SK-N-SH (cell line): ENCODE measurements at regions not wholly inside any gene's neighbourhood (a gene's known extent, or its start where the extent isn't known, plus 50 kb on each side); places are given as distances from the start of the nearest gene placed in this dataset.

Experiments used
- CTCF ChIA-PET: fragments of 300-600, 350-600 bp; formaldehyde crosslinking; extraction: SDS; loops from one replicate; lab custom pipeline; 2021; lab: Yijun Ruan, JAX
- POLR2A ChIA-PET: fragments of 350-600 bp; sonication (Branson Sonifier 250); formaldehyde crosslinking; extraction: SDS; loops from one replicate; lab custom pipeline; 2020; ENCODE audit warnings: antibody characterized with exemption, inconsistent platforms; lab: Yijun Ruan, JAX
- DNase-seq: peaks from one replicate; pipeline ENCODE4 v3.0.0; 2012
- H2AFZ ChIP-seq: fragments of 200-600 bp; sonication (generic); 2 replicates; pipeline ENCODE4 v1.8.1; 2016; ENCODE audit warnings: antibody characterized with exemption, mild to moderate bottlenecking, low read depth
- H3F3A ChIP-seq: fragments of 200-600 bp; sonication (generic); replicated peaks from 2 replicates; pipeline ENCODE3; 2016; ENCODE audit warnings: antibody characterized with exemption, mild to moderate bottlenecking; ENCODE audit not compliant: insufficient read depth
- H3K27ac ChIP-seq, 2 experiments: fragments of 200-500 bp in 1 of 2; fragments of 200-600 bp in 1 of 2; sonication (Bioruptor generic) in 1 of 2; sonication (generic), shearing (Covaris generic) in 1 of 2; 2 replicates each; pipeline versions ENCODE4 v1.5.1 to v1.6.1; 2014 to 2016; ENCODE audit warnings: low read depth in 2 of 2, inconsistent platforms in 1 of 2, low read length in 1 of 2, mild to moderate bottlenecking in 1 of 2, mixed read lengths in 1 of 2
- H3K27me3 ChIP-seq: fragments of 200-600 bp; sonication (generic), shearing (Covaris generic); 2 replicates; pipeline ENCODE4 v1.6.1; 2016; ENCODE audit warnings: mixed run types; ENCODE audit not compliant: insufficient read depth
- H3K36me3 ChIP-seq, 2 experiments: fragments of 200-500 bp in 1 of 2; fragments of 200-600 bp in 1 of 2; sonication (Bioruptor generic) in 1 of 2; sonication (generic) in 1 of 2; replicated peaks in 1 of 2; 2 replicates each; pipeline versions ENCODE3 to v1.5.1; 2014 to 2016; ENCODE audit warnings: low read length in 1 of 2, mild to moderate bottlenecking in 1 of 2; ENCODE audit not compliant: insufficient read depth in 2 of 2, control insufficient read depth in 1 of 2
- H3K4me1 ChIP-seq, 2 experiments: fragments of 200-500 bp in 1 of 2; fragments of 200-600 bp in 1 of 2; sonication (Bioruptor generic) in 1 of 2; sonication (generic), shearing (Covaris generic) in 1 of 2; 2 replicates each; pipeline versions ENCODE4 v1.5.1 to v1.6.1; 2014 to 2016; ENCODE audit warnings: low read depth in 1 of 2, low read length in 1 of 2, mixed run types in 1 of 2; ENCODE audit not compliant: insufficient read depth in 2 of 2, control insufficient read depth in 1 of 2
- H3K4me2 ChIP-seq: fragments of 200-600 bp; sonication (generic), shearing (Covaris generic); 2 replicates; pipeline ENCODE4 v1.6.1; 2017; ENCODE audit warnings: mixed run types
- H3K4me3 ChIP-seq, 2 experiments: fragments of 200-500 bp in 1 of 2; fragments of 200-600 bp in 1 of 2; sonication (Bioruptor generic) in 1 of 2; sonication (generic), shearing (Covaris generic) in 1 of 2; 2 replicates each; pipeline versions ENCODE4 v1.5.1 to v1.8.1; 2014 to 2016; ENCODE audit warnings: low read depth in 2 of 2, inconsistent platforms in 1 of 2, low read length in 1 of 2, mild to moderate bottlenecking in 1 of 2, mixed read lengths in 1 of 2, moderate library complexity in 1 of 2
- H3K79me2 ChIP-seq: fragments of 200-600 bp; sonication (generic); 2 replicates; pipeline ENCODE4 v1.8.1; 2017; ENCODE audit warnings: mild to moderate bottlenecking; ENCODE audit not compliant: insufficient read depth
- H3K9ac ChIP-seq: fragments of 200-600 bp; sonication (generic); 2 replicates; pipeline ENCODE4 v1.6.1; 2017; ENCODE audit warnings: mixed run types
- H3K9me2 ChIP-seq: fragments of 200-600 bp; sonication (generic); 2 replicates; pipeline ENCODE4 v1.6.1; 2017; ENCODE audit warnings: mixed run types
- H3K9me3 ChIP-seq: fragments of 200-600 bp; sonication (generic); 2 replicates; pipeline ENCODE4 v1.6.1; 2017; ENCODE audit warnings: mixed run types, mild to moderate bottlenecking, moderate library complexity
- H4K20me1 ChIP-seq: fragments of 200-600 bp; sonication (generic); 2 replicates; pipeline ENCODE4 v1.6.1; 2017; ENCODE audit warnings: mild to moderate bottlenecking, mixed run types; ENCODE audit not compliant: insufficient read depth
- CHD2 ChIP-seq: fragments of 150-350 bp; IDR thresholded peaks from 2 replicates; pipeline ENCODE4 v1.6.1; 2018; ENCODE audit warnings: low read length; ENCODE audit not compliant: partially characterized antibody
- ELF1 ChIP-seq: IDR thresholded peaks from 2 replicates; pipeline ENCODE4 v1.4.0; 2012
- FOXM1 ChIP-seq: IDR thresholded peaks from 2 replicates; pipeline ENCODE4 v1.4.0; 2012; ENCODE audit warnings: low read depth, mild to moderate bottlenecking
- GATA2 ChIP-seq: sonication (generic); formaldehyde crosslinking; IDR thresholded peaks from 2 replicates; pipeline ENCODE4 v1.5.0; 2020; ENCODE audit warnings: mild to moderate bottlenecking, missing genetic modification reagents
- MEF2A ChIP-seq: IDR thresholded peaks from 2 replicates; pipeline ENCODE4 v1.4.0; 2012; ENCODE audit warnings: low read depth, borderline replicate concordance
- MXI1 ChIP-seq: IDR thresholded peaks from 2 replicates; pipeline ENCODE4 v1.6.1; 2012; ENCODE audit warnings: mild to moderate bottlenecking, low read depth, low read length, improper control_type of control experiment
- NFIC ChIP-seq: IDR thresholded peaks from 2 replicates; pipeline ENCODE4 v1.4.0; 2012; ENCODE audit warnings: borderline replicate concordance
- NRF1 ChIP-seq: IDR thresholded peaks from 2 replicates; pipeline ENCODE4 v1.6.1; 2012; ENCODE audit warnings: low read depth, mild to moderate bottlenecking, low read length
- POLR2AphosphoS5 ChIP-seq: IDR thresholded peaks from 2 replicates; pipeline ENCODE4 v1.6.1; 2012; ENCODE audit warnings: low read depth, low read length
- RAD21 ChIP-seq: IDR thresholded peaks from 2 replicates; pipeline ENCODE4 v1.6.1; 2012; ENCODE audit warnings: mild to moderate bottlenecking, low read length
- RXRA ChIP-seq: IDR thresholded peaks from 2 replicates; pipeline ENCODE4 v1.4.0; 2012; ENCODE audit warnings: low read depth, mild to moderate bottlenecking, borderline replicate concordance
- TAF1 ChIP-seq: IDR thresholded peaks from 2 replicates; pipeline ENCODE4 v1.6.1; 2012; ENCODE audit warnings: low read depth, mild to moderate bottlenecking, low read length, moderate library complexity, borderline replicate concordance
- TEAD4 ChIP-seq: IDR thresholded peaks from 2 replicates; pipeline ENCODE4 v1.4.0; 2012; ENCODE audit warnings: mild to moderate bottlenecking, borderline replicate concordance; ENCODE audit not compliant: insufficient read depth
- USF1 ChIP-seq: IDR thresholded peaks from 2 replicates; pipeline ENCODE4 v1.4.0; 2012; ENCODE audit warnings: low read depth, borderline replicate concordance
- WGBS: methylation state at CpG from one replicate; pipeline ENCODE4 v1.1.6; 2017; ENCODE audit warnings: low lambda C conversion rate; 5-methylcytosine and 5-hydroxymethylcytosine counted together
- TF ChIP-seq, protein P1 (sequence below): fragments of 150-350 bp; IDR thresholded peaks from 2 replicates; pipeline ENCODE4 v1.6.1; 2017; ENCODE audit warnings: antibody characterized with exemption, low read length, low read depth, borderline replicate concordance
- TF ChIP-seq, protein P2 (sequence below): IDR thresholded peaks from 2 replicates; pipeline ENCODE4; 2012
- TF ChIP-seq, protein P3 (sequence below): fragments of 200-600 bp; sonication (generic); IDR thresholded peaks from 2 replicates; pipeline ENCODE4 v1.6.1; 2017; ENCODE audit warnings: antibody characterized with exemption, mild to moderate bottlenecking, moderate library complexity

DNA sequence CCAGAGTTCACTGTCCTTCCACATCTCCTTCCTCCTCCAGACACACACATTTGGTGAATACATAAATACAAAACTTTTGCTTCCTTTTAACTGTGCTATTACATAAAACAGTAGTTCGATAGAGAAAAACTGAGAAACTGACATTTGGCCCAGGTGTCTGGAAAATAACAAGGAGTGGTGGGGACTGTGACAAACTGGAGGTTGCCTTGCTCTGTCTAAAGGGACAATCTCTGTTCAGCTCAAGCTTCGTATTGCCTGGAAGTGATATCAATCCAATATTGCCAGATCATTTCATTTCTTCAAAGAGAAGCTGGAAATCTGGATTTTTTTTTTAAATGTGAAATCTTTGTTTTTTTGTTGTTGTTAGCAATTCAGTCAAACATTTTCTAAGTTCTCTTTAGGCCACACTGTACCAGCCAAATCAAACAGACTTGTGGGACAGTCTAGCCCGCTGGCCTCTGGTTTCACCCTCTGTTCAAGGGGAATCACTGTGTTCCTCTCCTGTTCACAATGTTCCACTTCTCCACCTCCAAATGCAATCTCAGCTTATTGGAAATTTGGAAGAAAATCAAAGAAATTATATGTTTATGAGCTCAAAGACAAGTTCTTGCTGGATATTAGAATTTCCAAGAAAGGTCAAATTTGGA is 612.5 kb downstream of the KIF4B start:
- H3K27ac ChIP-seq = no peak overlapping the region
- H3K9me3 ChIP-seq = no peaks in the 10 kb centered on the region
- H2AFZ ChIP-seq = no peak overlapping the region
- H3K4me3 ChIP-seq = no peak overlapping the region
- no peak for TF ChIP-seq RAD21
- no peak for TF ChIP-seq TEAD4
- no peak for TF ChIP-seq TAF1
- no peak for TF ChIP-seq RXRA
- no peak for TF ChIP-seq POLR2AphosphoS5
- TF ChIP-seq, protein P1, sequence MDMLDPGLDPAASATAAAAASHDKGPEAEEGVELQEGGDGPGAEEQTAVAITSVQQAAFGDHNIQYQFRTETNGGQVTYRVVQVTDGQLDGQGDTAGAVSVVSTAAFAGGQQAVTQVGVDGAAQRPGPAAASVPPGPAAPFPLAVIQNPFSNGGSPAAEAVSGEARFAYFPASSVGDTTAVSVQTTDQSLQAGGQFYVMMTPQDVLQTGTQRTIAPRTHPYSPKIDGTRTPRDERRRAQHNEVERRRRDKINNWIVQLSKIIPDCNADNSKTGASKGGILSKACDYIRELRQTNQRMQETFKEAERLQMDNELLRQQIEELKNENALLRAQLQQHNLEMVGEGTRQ = no peak
- no peak for TF ChIP-seq FOXM1
- no peak for TF ChIP-seq NRF1
- no peak for TF ChIP-seq USF1
- no peak for TF ChIP-seq NFIC
- TF ChIP-seq, protein P2, sequence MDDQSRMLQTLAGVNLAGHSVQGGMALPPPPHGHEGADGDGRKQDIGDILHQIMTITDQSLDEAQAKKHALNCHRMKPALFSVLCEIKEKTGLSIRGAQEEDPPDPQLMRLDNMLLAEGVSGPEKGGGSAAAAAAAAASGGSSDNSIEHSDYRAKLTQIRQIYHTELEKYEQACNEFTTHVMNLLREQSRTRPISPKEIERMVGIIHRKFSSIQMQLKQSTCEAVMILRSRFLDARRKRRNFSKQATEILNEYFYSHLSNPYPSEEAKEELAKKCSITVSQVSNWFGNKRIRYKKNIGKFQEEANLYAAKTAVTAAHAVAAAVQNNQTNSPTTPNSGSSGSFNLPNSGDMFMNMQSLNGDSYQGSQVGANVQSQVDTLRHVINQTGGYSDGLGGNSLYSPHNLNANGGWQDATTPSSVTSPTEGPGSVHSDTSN = no peak
- no peak for TF ChIP-seq MEF2A
- no peak for TF ChIP-seq ELF1
- no peak for TF ChIP-seq GATA2 (CRISPR knock-in tag)
- TF ChIP-seq, all 33 proteins: peak for 0
- H3K27me3 ChIP-seq = no peaks in the 10 kb centered on the region
- ChIA-PET POLR2A (no interaction called here), CTCF (no interaction called here)
- H3K9me2 ChIP-seq = no peaks in the 10 kb centered on the region
- H3K79me2 ChIP-seq = no peaks in the 10 kb centered on the region
- H3K4me1 ChIP-seq = no peaks in the 10 kb centered on the region
- H3K36me3 ChIP-seq = no peaks in the 10 kb centered on the region
- no peak overlapping the region for H3K4me2 ChIP-seq
- H3K9ac ChIP-seq = no peak overlapping the region
- 30% methylated on average over 3 of the region's 3 CpGs for WGBS
- no peaks in the 10 kb centered on the region for H4K20me1 ChIP-seq
- H3F3A ChIP-seq = no peaks in the 10 kb centered on the region
- no peak for DNase-seq

GRCh38 chr5:155626592-155626991 is 613.0 kb downstream of the KIF4B start:
- Histone ChIP-seq H3K79me2 (no peaks in the 10 kb centered on the region), H4K20me1 (no peaks in the 10 kb centered on the region), H3K9ac (no peak overlapping the region), H3K4me2 (no peak overlapping the region), H3K27ac (no peak overlapping the region), H2AFZ (no peak overlapping the region), H3K9me2 (no peaks in the 10 kb centered on the region), H3K4me1 (no peaks in the 10 kb centered on the region), H3K9me3 (no peaks in the 10 kb centered on the region), H3F3A (no peaks in the 10 kb centered on the region), H3K36me3 (no peaks in the 10 kb centered on the region), H3K27me3 (no peaks in the 10 kb centered on the region), H3K4me3 (no peak overlapping the region)
- CTCF ChIA-PET = no interaction called here
- DNase-seq = no peak
- TF ChIP-seq POLR2AphosphoS5 (no peak), FOXM1 (no peak), NRF1 (no peak), MXI1 (no peak), CHD2 (no peak)
- TF ChIP-seq, protein P3, sequence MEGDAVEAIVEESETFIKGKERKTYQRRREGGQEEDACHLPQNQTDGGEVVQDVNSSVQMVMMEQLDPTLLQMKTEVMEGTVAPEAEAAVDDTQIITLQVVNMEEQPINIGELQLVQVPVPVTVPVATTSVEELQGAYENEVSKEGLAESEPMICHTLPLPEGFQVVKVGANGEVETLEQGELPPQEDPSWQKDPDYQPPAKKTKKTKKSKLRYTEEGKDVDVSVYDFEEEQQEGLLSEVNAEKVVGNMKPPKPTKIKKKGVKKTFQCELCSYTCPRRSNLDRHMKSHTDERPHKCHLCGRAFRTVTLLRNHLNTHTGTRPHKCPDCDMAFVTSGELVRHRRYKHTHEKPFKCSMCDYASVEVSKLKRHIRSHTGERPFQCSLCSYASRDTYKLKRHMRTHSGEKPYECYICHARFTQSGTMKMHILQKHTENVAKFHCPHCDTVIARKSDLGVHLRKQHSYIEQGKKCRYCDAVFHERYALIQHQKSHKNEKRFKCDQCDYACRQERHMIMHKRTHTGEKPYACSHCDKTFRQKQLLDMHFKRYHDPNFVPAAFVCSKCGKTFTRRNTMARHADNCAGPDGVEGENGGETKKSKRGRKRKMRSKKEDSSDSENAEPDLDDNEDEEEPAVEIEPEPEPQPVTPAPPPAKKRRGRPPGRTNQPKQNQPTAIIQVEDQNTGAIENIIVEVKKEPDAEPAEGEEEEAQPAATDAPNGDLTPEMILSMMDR = no peak
- TF ChIP-seq, protein P2 = no peak
- POLR2A ChIA-PET = no interaction called here
- 47% methylated on average over 6 of the region's 6 CpGs for WGBS
